ENCODE measurements at regions not wholly inside any gene's neighbourhood (a gene's known extent, or its start where the extent isn't known, plus 50 kb on each side); places are given as distances from the start of the nearest gene placed in this dataset.

DNA sequence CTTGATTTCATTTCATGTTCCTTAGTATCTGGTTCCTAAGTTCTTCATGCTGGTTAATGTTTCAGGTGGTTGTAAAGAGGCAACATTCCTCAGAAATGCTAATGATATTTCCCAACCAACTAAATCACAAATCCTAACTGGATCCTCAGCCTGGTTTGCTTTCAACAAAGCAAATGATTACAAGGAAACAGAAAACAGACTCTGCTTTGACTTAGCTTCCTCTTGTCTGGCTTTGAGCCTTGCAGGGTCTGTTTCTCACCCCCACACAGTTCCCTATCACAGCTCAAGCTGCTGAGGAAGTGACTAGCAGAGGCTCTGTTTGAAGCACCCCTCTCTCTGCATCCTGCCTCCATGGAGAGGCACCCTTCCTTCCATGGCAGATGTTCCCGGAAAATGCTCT is 130.2 kb upstream of the CTTNBP2 start:
- TF ChIP-seq, protein P1, sequence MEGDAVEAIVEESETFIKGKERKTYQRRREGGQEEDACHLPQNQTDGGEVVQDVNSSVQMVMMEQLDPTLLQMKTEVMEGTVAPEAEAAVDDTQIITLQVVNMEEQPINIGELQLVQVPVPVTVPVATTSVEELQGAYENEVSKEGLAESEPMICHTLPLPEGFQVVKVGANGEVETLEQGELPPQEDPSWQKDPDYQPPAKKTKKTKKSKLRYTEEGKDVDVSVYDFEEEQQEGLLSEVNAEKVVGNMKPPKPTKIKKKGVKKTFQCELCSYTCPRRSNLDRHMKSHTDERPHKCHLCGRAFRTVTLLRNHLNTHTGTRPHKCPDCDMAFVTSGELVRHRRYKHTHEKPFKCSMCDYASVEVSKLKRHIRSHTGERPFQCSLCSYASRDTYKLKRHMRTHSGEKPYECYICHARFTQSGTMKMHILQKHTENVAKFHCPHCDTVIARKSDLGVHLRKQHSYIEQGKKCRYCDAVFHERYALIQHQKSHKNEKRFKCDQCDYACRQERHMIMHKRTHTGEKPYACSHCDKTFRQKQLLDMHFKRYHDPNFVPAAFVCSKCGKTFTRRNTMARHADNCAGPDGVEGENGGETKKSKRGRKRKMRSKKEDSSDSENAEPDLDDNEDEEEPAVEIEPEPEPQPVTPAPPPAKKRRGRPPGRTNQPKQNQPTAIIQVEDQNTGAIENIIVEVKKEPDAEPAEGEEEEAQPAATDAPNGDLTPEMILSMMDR (IDR thresholded peaks at IDR 0.05), result no peak
- TF ChIP-seq EZH2 (IDR thresholded peaks at IDR 0.05; ENCODE audit: borderline replicate concordance, insufficient read depth, low read depth, low read length, poor library complexity, severe bottlenecking), result no peak

Measured in B cell (primary cell).